ENCODE measurements at regions not wholly inside any gene's neighbourhood (a gene's known extent, or its start where the extent isn't known, plus 50 kb on each side); places are given as distances from the start of the nearest gene placed in this dataset.

DNA sequence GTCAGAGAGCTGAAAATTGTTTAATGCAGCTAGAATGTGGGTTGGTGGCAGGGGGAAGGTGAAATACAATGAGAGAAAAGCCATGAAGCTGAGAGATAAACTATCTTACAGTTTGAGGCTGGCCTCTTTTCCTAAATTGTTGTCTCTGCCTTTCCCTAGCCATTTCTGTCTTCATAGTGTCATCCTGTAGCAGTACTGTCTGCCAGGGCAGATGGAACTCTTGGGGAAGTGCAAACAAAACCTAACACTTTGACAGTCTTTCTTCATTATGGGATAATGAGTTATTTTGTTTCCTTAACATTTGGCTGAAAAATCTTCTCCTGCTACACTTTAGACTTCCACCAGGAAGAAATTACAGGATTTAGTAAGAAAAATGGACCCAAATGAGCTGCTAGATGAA is 197.8 kb upstream of the ARX start:
- no peaks in the 10 kb centered on the region for H3K4me1 Mint-ChIP-seq
- ATAC-seq (no peak), DNase-seq (ENCODE audit: low spot score) (no peak)
- TF ChIP-seq, protein P1, sequence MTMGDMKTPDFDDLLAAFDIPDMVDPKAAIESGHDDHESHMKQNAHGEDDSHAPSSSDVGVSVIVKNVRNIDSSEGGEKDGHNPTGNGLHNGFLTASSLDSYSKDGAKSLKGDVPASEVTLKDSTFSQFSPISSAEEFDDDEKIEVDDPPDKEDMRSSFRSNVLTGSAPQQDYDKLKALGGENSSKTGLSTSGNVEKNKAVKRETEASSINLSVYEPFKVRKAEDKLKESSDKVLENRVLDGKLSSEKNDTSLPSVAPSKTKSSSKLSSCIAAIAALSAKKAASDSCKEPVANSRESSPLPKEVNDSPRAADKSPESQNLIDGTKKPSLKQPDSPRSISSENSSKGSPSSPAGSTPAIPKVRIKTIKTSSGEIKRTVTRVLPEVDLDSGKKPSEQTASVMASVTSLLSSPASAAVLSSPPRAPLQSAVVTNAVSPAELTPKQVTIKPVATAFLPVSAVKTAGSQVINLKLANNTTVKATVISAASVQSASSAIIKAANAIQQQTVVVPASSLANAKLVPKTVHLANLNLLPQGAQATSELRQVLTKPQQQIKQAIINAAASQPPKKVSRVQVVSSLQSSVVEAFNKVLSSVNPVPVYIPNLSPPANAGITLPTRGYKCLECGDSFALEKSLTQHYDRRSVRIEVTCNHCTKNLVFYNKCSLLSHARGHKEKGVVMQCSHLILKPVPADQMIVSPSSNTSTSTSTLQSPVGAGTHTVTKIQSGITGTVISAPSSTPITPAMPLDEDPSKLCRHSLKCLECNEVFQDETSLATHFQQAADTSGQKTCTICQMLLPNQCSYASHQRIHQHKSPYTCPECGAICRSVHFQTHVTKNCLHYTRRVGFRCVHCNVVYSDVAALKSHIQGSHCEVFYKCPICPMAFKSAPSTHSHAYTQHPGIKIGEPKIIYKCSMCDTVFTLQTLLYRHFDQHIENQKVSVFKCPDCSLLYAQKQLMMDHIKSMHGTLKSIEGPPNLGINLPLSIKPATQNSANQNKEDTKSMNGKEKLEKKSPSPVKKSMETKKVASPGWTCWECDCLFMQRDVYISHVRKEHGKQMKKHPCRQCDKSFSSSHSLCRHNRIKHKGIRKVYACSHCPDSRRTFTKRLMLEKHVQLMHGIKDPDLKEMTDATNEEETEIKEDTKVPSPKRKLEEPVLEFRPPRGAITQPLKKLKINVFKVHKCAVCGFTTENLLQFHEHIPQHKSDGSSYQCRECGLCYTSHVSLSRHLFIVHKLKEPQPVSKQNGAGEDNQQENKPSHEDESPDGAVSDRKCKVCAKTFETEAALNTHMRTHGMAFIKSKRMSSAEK (CRISPR knock-in tag; IDR thresholded peaks at IDR 0.05; ENCODE audit: borderline replicate concordance), result no peak
- TF ChIP-seq, protein P2, sequence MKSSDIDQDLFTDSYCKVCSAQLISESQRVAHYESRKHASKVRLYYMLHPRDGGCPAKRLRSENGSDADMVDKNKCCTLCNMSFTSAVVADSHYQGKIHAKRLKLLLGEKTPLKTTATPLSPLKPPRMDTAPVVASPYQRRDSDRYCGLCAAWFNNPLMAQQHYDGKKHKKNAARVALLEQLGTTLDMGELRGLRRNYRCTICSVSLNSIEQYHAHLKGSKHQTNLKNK (CRISPR knock-in tag; IDR thresholded peaks at IDR 0.05), result no peak
- TF ChIP-seq, protein P3, sequence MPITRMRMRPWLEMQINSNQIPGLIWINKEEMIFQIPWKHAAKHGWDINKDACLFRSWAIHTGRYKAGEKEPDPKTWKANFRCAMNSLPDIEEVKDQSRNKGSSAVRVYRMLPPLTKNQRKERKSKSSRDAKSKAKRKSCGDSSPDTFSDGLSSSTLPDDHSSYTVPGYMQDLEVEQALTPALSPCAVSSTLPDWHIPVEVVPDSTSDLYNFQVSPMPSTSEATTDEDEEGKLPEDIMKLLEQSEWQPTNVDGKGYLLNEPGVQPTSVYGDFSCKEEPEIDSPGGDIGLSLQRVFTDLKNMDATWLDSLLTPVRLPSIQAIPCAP (CRISPR knock-in tag; IDR thresholded peaks at IDR 0.05), result no peak
- no peak for TF ChIP-seq ZNF219 (CRISPR knock-in tag; IDR thresholded peaks at IDR 0.05; ENCODE audit: borderline replicate concordance)
- TF ChIP-seq, protein P4, sequence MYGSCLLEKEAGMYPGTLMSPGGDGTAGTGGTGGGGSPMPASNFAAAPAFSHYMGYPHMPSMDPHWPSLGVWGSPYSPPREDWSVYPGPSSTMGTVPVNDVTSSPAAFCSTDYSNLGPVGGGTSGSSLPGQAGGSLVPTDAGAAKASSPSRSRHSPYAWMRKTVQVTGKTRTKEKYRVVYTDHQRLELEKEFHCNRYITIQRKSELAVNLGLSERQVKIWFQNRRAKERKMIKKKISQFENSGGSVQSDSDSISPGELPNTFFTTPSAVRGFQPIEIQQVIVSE (CRISPR knock-in tag; IDR thresholded peaks at IDR 0.05; ENCODE audit: borderline replicate concordance), result no peak
- TF ChIP-seq CBFB (CRISPR knock-in tag; IDR thresholded peaks at IDR 0.05; ENCODE audit: low read depth), result no peak
- TF ChIP-seq ESRRA (CRISPR knock-in tag; IDR thresholded peaks at IDR 0.05; ENCODE audit: borderline replicate concordance), result no peak
- no peak for TF ChIP-seq CREB1 (CRISPR knock-in tag; IDR thresholded peaks at IDR 0.05)
- TF ChIP-seq, protein P5, sequence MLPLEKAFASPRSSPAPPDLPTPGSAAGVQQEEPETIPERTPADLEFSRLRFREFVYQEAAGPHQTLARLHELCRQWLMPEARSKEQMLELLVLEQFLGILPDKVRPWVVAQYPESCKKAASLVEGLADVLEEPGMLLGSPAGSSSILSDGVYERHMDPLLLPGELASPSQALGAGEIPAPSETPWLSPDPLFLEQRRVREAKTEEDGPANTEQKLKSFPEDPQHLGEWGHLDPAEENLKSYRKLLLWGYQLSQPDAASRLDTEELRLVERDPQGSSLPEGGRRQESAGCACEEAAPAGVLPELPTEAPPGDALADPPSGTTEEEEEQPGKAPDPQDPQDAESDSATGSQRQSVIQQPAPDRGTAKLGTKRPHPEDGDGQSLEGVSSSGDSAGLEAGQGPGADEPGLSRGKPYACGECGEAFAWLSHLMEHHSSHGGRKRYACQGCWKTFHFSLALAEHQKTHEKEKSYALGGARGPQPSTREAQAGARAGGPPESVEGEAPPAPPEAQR (CRISPR knock-in tag; IDR thresholded peaks at IDR 0.05), result no peak
- TF ChIP-seq FOXJ3 (CRISPR knock-in tag; IDR thresholded peaks at IDR 0.05; ENCODE audit: borderline replicate concordance), result no peak
- no peak for TF ChIP-seq MYBL2 (CRISPR knock-in tag; IDR thresholded peaks at IDR 0.05)
- TF ChIP-seq ZNF396 (CRISPR knock-in tag; IDR thresholded peaks at IDR 0.05; ENCODE audit: borderline replicate concordance), result no peak
- no peak for TF ChIP-seq NR2C2 (CRISPR knock-in tag; IDR thresholded peaks at IDR 0.05)
- no peak overlapping the region for H3K4me3 Mint-ChIP-seq
- H3K9me3 Mint-ChIP-seq, result peaks cover 9% of the 10 kb centered on the region
- POLR2A ChIA-PET, result no interaction called here
- CTCF ChIA-PET, result no interaction called here
- H3K27me3 Mint-ChIP-seq (ENCODE audit: low read depth), result no peaks in the 10 kb centered on the region; the same call in 1 of the 2 replicates
- H3K36me3 Mint-ChIP-seq, result no peaks in the 10 kb centered on the region
- no peak overlapping the region for H3K27ac Mint-ChIP-seq

DNA sequence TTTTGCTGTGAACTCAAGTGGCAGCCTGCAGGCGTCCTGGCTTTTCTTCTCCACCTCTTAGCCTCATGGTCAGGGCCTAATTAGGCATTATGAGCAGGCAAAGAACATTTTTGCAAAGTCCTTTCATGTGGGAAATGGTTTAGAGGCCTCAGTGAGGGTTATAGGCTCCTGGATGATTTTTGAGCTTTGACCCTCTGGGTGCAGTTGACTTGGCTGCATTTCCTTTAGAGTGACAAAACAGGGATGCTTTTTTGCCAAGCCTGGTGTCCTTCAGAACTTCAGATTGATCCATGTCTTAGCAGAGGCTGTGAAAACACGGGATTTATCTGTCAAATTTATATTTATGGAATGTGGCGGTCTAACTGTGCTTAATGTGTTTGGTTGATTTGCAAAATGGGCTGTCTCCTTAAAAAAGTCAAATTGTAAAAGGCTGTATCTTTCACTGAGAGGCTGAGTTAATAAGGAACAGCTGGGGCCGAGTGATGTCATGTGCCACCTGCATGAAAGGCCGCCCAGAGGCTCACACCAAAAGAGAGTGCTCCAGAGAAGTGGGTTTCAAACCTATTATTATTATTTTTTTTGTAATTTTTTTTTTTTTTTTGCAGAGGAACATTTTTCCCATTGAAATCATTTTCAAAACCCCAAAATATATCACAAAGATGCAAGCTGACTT is 192.2 kb upstream of the ARX start:
- ATAC-seq, result no peak
- POLR2A ChIA-PET, result no interaction called here
- H3K4me1 Mint-ChIP-seq, result no peaks in the 10 kb centered on the region
- H3K27me3 Mint-ChIP-seq (ENCODE audit: low read depth), result no peaks in the 10 kb centered on the region; the same call in 1 of the 2 replicates
- H3K4me3 Mint-ChIP-seq, result no peak overlapping the region
- DNase-seq (ENCODE audit: low spot score), result no peak
- H3K36me3 Mint-ChIP-seq, result no peaks in the 10 kb centered on the region
- H3K9me3 Mint-ChIP-seq, result peaks cover 9% of the 10 kb centered on the region
- CTCF ChIA-PET, result interaction anchor here (0.7 kb wide), 1 partner anchor 96 kb away, joined by 3 read pairs; no protein-coding TSS in a partner anchor
- no peak overlapping the region for H3K27ac Mint-ChIP-seq
- no peak for TF ChIP-seq GRHL2 (CRISPR knock-in tag; IDR thresholded peaks at IDR 0.05; ENCODE audit: insufficient replicate concordance, severe bottlenecking)
- TF ChIP-seq, protein P6, sequence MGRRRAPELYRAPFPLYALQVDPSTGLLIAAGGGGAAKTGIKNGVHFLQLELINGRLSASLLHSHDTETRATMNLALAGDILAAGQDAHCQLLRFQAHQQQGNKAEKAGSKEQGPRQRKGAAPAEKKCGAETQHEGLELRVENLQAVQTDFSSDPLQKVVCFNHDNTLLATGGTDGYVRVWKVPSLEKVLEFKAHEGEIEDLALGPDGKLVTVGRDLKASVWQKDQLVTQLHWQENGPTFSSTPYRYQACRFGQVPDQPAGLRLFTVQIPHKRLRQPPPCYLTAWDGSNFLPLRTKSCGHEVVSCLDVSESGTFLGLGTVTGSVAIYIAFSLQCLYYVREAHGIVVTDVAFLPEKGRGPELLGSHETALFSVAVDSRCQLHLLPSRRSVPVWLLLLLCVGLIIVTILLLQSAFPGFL (CRISPR knock-in tag; IDR thresholded peaks at IDR 0.05; ENCODE audit: borderline replicate concordance), result no peak
- TF ChIP-seq IRF2 (CRISPR knock-in tag; IDR thresholded peaks at IDR 0.05; ENCODE audit: borderline replicate concordance, low read depth), result no peak
- TF ChIP-seq TCF7 (CRISPR knock-in tag; IDR thresholded peaks at IDR 0.05; ENCODE audit: low read depth), result no peak
- no peak for TF ChIP-seq NFYB (CRISPR knock-in tag; conservative IDR thresholded peaks at IDR 0.05; ENCODE audit: low read depth)
- TF ChIP-seq, protein P7, sequence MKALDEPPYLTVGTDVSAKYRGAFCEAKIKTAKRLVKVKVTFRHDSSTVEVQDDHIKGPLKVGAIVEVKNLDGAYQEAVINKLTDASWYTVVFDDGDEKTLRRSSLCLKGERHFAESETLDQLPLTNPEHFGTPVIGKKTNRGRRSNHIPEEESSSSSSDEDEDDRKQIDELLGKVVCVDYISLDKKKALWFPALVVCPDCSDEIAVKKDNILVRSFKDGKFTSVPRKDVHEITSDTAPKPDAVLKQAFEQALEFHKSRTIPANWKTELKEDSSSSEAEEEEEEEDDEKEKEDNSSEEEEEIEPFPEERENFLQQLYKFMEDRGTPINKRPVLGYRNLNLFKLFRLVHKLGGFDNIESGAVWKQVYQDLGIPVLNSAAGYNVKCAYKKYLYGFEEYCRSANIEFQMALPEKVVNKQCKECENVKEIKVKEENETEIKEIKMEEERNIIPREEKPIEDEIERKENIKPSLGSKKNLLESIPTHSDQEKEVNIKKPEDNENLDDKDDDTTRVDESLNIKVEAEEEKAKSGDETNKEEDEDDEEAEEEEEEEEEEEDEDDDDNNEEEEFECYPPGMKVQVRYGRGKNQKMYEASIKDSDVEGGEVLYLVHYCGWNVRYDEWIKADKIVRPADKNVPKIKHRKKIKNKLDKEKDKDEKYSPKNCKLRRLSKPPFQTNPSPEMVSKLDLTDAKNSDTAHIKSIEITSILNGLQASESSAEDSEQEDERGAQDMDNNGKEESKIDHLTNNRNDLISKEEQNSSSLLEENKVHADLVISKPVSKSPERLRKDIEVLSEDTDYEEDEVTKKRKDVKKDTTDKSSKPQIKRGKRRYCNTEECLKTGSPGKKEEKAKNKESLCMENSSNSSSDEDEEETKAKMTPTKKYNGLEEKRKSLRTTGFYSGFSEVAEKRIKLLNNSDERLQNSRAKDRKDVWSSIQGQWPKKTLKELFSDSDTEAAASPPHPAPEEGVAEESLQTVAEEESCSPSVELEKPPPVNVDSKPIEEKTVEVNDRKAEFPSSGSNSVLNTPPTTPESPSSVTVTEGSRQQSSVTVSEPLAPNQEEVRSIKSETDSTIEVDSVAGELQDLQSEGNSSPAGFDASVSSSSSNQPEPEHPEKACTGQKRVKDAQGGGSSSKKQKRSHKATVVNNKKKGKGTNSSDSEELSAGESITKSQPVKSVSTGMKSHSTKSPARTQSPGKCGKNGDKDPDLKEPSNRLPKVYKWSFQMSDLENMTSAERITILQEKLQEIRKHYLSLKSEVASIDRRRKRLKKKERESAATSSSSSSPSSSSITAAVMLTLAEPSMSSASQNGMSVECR (CRISPR knock-in tag; IDR thresholded peaks at IDR 0.05; ENCODE audit: borderline replicate concordance), result no peak

All from WTC11 (cell line).